GM12892 (cell line): ENCODE measurements at regions not wholly inside any gene's neighbourhood (a gene's known extent, or its start where the extent isn't known, plus 50 kb on each side); places are given as distances from the start of the nearest gene placed in this dataset.

Source experiments
- POLR2A ChIP-seq: IDR thresholded peaks from 2 replicates; pipeline ENCODE4 v1.6.1; 2011; ENCODE audit warnings: low read depth, low read length, control low read depth
- POLR2AphosphoS5 ChIP-seq: IDR thresholded peaks from 2 replicates; pipeline ENCODE4 v1.6.1; 2011; ENCODE audit warnings: low read depth, low read length, control low read depth
- TAF1 ChIP-seq: IDR thresholded peaks from 2 replicates; pipeline ENCODE4 v1.6.1; 2011; ENCODE audit warnings: low read depth, mild to moderate bottlenecking, control low read depth, low read length, borderline replicate concordance

- TF ChIP-seq POLR2A = no peak
- TF ChIP-seq TAF1 = no peak
- no peak for TF ChIP-seq POLR2AphosphoS5
Measured at GRCh38 chr12:87096082-87096585, 839.9 kb upstream of the MGAT4C start.
